ENCODE measurements at regions not wholly inside any gene's neighbourhood (a gene's known extent, or its start where the extent isn't known, plus 50 kb on each side); places are given as distances from the start of the nearest gene placed in this dataset.
"Not testable (repeated sequence)": the region's sequence is repeated elsewhere in the genome, so short reads cannot be mapped to it uniquely, and the experiment has no call there.

GRCh38 chr20:29320216-29320949 lies 1937.1 kb upstream of the DEFB115 start:
- not testable (repeated sequence) for DNase-seq

- DNase-seq = not testable (repeated sequence)
Observed at GRCh38 chr20:29323631-29324515, 1933.6 kb upstream of the DEFB115 start.

DNA sequence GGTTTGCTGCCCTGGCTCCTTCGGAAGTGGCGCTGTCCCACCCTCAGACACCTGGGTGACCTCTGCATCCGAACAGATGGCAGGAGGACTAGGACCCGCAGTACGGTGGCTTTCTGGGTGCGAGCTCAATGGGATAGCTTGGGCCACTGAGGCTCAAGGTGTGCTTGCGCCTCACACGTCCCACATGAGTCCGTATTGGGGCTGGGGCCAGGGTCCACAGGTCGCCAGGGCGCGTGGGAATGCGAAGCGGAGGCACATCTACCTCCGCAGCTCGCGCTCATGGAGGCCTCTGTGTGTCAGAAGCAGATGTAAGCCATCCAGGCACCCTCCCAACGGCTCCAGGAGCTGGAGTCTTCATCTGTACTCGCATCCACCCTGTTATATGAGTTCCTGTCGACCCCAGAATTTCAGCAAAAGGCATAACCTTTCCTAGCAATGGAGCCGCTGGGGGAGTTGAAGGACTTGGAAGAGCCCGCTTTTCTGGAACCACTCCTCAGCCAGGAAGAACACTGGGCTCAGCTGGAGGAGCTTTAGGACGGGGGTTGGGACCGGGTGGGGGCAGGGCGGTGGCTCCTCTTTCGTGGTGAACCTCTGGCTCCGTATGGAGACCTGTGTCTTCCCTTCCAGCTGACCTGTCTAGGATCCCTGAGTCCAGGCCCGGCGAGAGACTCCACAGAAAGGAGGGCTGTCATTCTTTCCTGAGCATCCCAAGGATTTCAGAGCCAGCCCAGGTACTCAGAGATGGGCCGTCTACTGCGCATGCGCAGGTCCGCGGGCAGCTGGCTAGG lies 1932.8 kb upstream of the DEFB115 start:
- DNase-seq = not testable (repeated sequence)

GRCh38 chr20:29325304-29325640 lies 1932.2 kb upstream of the DEFB115 start:
- no peak for DNase-seq

DNA sequence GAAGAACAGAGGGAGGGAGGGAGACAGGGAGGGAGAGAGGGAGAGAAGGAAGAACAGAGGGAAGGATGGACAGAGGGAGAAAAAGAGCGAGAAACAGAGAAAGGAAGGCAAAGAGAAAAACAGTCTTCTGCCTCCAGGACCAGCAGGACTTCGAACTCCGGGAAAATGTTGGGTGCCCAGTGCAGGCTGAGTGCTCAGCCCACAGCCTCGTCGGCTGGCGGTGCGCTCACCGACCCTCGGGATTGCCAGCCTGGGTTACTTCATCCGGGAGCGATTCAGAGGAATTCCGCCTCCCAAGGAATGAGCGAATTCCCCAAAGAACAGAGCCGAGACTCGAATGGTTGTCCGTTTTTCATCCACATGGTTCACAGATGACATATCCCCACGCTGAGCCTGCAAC lies 1931.7 kb upstream of the DEFB115 start:
- not testable (repeated sequence) for DNase-seq

- DNase-seq = no peak
Observed at GRCh38 chr20:29326376-29327070, 1930.9 kb upstream of the DEFB115 start.

GRCh38 chr20:29327600-29328420 lies 1929.7 kb upstream of the DEFB115 start:
- DNase-seq = peak; percentile 46

- DNase-seq = not testable (repeated sequence)
Observed at GRCh38 chr20:29330429-29331115, 1926.9 kb upstream of the DEFB115 start.

DNA sequence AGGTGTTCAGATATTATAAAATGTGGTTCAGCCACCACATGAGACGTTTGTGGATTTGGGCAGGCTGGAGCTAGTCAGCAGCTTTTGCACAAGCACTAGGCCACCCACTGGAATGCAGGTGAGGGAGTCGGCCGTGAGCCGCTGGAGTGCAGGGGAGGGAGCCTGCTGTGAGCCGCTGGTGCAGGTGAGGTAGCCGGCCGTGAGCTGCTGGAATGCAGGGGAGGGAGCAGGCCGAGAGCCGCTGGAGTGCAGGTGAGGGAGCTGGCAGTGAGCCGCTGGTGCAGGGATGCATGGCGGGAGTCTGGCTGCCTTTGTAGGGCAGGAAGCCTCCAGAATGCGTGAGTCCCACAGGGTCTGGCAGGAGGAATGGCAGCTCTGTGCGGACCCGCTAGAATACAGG lies 1907.6 kb upstream of the DEFB115 start:
- no peak for DNase-seq

- not testable (repeated sequence) for DNase-seq
Observed at GRCh38 chr20:29375937-29376336, 1881.5 kb upstream of the DEFB115 start.

DNA sequence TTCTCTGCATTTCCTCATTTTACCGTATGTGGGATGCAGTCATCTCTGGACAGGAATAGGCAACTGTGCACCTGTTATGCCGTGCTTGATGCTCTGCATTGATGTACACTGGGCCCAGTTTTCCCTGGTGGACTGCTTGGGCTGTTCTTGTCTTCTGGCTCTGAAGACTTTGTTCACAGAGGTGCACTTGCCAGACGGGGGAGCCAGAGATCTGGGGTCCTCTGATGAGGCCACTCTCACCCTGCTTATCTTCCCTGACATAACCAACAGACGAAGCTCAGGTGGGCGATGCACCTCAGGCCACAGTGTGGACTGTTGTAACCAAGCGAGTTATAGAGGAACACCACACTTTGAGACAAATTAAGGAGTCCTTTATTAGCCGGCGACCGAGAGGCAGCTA lies 1864.6 kb upstream of the DEFB115 start:
- peak; percentile 49 for DNase-seq

- DNase-seq = no peak
Observed at GRCh38 chr20:29408034-29408695, 1849.3 kb upstream of the DEFB115 start.

- not testable (repeated sequence) for DNase-seq
Observed at GRCh38 chr20:29408707-29409106, 1848.8 kb upstream of the DEFB115 start.

DNA sequence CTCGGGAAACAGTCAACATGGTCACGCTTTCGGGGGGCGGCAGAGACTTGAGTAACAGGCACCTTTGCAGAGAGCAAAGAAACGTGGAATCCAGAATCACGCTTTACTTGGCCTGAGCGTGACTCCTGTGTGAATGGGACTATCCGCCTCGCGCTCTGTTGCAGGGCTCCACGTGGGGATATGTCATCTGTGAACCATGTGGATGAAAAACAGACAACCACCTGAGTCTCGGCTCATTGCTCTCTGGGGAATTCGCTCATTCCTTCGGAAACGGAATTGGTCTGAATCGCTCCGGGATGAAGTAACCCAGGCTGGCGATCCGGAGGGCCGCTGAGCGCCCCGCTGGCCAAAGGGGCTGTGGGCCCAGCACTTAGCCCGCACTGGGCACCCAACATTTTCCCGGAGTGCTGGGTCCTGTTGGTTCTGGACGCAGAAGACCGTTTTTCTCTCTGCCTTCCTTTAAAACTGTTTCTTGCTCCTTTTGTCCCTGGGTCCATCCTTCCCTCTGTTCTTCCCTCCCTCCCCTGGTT lies 1848.2 kb upstream of the DEFB115 start:
- not testable (repeated sequence) for DNase-seq

- DNase-seq = no peak
Observed at GRCh38 chr20:29409833-29410805, 1847.3 kb upstream of the DEFB115 start.

GRCh38 chr20:29410806-29411457 lies 1846.5 kb upstream of the DEFB115 start:
- DNase-seq = no peak

DNA sequence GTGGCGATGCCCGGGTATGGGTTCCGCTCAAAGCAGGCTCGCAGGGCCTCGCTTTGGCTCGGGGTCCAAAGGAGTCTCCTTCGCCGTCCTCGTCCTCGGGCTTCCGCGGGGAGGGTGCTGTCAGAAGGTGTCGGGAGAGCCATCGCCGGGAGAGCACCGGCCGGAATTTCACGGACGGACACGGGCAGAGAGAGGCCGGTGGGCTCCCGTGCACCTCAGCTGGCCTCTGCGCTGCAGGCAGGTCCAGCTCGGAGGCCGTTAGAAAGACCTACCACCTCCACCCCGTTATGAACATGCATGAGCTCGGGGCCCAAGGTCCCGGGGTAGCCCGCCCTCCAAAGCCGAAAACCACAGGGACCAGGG lies 1846.0 kb upstream of the DEFB115 start:
- not testable (repeated sequence) for DNase-seq

GRCh38 chr20:29419378-29419777 lies 1838.1 kb upstream of the DEFB115 start:
- DNase-seq = no peak

Data from OCI-M1 (cell line).